HG03108 (cell line): ENCODE measurements at regions not wholly inside any gene's neighbourhood (a gene's known extent, or its start where the extent isn't known, plus 50 kb on each side); places are given as distances from the start of the nearest gene placed in this dataset.

Experiments
- ATAC-seq: cut with Tn5 transposase; IDR thresholded peaks from one replicate; pipeline ENCODE4 v1.9.1; 2021; ENCODE audit warnings: moderate library complexity; ENCODE audit not compliant: unreplicated experiment

DNA sequence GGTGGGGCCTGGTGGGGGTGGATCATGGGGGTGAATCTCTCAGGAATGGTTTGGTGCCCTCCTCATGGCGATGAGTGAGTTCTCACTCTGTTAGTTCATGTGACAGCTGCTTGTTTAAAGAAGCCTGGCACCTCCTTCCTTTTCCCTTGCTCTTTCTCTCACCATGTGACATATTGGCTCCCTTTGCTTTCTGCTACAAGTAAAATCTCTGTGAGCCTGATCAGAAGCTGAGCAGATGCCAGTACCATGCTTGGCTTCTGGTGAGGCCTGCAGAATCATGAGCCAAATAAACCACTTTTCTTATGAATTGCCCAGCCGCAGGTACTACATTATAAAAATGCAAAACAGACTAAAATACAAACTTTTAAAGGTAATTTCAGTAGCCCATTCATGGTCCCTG lies 73.4 kb upstream of the TEX51 start:
- no peak for ATAC-seq

DNA sequence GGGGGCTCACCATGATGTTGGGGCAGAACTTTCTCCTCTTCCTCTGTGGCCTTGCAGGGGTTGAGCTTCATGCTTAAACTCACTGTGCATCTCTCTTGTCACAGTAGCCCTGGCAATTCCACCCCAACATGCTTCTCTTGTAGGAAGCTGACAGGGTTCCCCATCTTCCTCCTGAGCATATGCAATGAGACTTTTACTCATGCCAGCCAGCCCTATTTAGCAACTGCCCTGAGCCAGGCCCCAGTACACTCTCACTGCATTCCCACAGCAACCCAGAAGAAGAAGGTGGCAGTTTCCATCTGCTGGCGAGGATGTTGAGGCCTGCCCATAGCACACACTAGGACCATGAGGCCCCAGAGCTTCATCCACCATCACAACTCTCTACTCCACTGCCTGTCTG lies 72.2 kb upstream of the TEX51 start:
- ATAC-seq: no peak

DNA sequence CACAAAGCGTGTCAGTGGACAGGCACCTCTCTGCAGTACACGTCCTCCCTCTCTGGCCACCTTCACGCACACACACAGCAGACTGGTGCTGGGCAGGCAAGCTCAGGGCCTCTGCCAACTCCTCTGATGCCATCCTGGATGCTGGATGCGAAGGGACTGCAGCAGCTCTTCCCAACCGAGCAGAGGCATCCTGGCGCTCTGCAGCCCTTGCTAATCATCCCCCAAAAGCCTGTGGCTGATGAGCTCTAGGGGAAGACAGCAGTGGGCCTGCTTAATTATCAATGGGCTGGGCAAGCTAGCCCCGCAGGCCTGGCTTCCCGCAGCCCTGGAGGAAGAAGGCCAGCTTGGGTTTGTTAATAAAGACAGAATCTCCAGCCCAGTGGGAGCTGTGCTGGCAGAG lies 71.3 kb upstream of the TEX51 start:
- ATAC-seq: no peak

DNA sequence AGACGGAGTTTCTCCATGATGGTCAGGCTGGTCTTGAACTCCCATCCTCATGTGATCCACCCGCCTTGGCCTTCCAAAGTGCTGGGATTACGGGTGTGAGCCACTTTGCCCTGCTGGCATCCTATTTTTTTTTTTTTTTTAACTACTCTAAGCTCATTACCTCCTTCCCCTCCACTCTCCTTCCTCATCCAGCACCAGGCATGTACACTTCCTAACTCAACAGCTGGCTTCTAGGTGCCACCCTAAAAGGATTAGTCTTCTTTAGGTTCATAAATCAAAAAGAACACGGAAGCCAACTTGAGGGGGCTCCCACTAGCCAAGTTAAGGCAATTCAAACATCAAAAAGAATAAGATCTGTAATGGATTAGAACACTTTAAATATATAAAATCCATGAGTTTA lies 70.6 kb upstream of the TEX51 start:
- ATAC-seq: no peak

DNA sequence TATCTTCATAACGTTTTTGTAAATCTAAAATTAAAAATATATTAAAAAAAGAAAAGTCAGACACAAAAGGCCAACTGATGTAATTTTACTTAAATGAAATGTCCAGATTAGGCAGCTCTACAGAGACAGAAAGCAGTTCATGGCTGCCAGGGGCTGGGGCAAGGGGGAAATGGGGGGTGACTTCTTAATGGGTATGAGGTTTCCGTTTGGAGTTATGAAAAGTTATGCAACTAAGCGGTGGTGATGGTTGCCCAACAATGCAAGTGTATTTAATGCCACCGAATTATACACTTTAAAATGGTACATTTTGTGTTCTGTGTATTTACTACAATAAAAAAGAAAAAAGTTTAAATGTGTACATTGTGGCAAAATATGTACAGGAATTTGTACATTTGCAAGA lies 70.2 kb upstream of the TEX51 start:
- ATAC-seq: no peak

DNA sequence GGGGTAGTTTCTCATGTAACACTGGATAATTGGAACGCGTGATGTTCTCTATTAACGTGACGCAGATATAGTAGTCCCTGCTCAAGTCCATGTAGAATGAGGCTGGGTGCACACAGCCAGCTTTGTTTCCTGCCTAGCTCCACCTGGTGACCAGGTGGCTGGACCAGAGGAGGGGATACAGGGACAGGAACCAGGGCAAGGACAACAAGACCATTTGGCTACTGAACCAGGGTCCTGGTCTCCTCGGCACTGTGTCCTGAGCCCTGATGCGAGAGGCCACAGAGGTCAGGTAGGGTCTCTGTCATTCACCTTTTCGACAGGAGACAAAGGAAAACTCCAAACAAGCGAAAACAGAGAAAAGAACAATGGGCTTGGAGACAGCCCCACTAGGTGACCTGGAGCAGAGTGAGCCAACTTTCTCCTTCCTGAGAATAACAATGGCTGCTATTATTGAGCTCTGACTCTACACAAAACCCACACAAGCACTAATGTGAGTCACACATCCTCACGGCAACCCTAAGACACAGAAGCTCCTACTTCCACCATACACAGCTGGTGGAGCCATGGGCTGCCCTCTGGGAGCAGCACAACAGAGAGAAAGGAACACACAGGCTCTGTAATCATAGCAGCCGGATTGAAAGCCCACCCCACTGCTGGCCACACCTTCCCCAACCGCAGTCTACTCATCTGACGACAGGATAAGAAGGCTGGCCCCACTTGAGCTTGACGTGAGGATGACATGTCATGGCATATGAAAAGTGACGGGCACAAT lies 67.3 kb upstream of the TEX51 start:
- ATAC-seq: no peak

DNA sequence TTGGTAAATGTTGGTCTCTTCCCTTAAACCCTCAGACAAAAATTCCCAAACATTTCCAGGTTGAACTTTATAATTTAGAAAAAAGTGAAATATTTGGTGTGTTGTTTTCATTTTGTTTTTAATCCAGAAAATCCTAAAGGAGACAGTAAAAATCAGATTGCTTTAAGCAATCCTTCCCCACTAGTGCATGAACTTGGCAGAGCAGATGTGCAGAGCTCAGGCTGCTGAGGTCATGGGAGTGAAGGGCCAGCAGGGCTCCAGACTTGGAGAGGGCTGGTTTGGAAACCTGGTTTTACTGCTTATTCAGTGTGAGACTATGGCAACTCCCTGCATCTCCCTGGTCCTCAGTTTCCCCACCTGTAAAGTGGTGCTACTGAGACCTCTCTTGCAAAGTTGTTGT lies 66.7 kb upstream of the TEX51 start:
- no peak for ATAC-seq

DNA sequence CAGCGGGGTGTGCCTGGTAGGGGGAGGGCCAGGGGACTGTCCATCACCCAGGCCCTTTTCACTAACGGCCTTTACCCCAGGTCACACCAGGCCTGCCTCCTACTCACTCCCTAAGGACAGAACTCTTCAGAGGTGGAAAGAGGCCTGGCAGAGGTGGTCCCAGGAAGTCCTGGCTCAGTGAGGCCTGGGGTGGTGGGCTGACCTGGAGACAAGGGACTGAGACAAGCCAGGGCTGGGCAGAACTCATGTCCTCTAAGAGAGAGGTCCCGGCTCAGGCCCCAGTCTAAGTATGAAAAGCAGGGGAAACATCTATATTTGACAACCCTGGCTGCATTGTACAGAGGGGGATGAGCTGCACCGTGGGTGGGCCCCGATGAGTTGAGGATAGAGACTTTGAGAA lies 65.9 kb upstream of the TEX51 start:
- ATAC-seq: no peak

DNA sequence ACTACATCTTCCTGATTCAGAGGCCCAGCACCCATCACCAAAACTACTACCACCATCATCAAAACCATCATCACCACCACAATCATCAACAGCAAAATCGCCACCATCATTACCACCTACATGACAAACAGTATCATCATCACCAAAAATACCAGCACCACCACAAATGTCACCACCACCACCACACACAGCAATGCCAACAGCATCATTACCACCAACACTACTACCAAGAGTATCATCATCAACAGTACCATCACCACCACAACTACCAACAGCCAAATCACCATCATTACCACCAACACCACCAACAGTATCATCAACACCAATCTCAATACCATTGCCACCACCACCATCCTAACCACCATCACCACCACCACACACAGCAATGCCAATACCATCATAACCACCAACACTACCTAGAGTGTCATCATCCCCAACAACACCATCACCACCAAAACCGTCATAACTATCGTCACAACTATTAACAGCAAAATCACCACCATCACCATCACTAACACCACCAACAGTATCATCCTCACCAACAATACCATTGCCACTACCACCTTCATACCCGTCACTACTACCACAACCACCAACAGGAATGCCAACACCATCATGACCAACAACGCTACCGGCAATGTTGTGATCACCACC lies 64.6 kb upstream of the TEX51 start:
- no peak for ATAC-seq

DNA sequence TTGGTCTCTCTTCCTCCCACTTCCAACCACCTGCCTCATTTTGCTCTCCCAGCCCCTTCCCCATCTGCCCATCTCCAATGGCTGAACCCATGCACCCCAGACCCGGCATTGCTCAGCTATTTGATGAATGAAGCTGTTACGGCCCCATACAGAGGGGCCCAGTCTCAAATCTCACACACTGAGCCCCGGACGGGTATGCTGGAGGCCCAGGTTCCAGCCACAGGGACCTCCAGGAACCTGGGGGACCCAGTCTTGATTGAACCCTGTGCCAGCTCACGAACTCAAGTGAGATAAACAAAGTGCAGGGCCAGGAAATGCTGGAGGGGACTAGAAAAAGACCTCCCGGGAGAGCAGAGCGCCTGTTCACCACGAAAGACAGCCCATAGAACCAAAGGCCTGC lies 63.4 kb upstream of the TEX51 start:
- no peak for ATAC-seq

DNA sequence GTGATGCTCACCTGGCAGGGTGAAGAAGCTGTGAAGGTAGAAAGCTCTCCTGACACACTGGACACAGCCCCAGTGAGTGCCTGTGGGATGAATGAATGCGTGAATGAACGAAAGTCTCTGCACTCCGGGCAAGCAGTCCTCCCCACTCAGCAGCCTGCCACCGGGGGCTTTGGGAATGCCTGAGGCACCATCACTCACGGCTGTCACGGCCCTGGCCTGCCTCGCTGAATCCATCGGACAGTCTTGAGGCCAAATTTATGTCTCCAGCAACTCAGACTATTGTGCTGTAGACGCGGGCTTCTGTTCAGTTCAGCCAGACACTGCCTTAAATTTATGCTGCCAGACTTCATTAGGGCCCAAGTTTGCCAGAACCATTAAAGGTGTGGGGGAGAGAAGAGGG lies 62.9 kb upstream of the TEX51 start:
- no peak for ATAC-seq

DNA sequence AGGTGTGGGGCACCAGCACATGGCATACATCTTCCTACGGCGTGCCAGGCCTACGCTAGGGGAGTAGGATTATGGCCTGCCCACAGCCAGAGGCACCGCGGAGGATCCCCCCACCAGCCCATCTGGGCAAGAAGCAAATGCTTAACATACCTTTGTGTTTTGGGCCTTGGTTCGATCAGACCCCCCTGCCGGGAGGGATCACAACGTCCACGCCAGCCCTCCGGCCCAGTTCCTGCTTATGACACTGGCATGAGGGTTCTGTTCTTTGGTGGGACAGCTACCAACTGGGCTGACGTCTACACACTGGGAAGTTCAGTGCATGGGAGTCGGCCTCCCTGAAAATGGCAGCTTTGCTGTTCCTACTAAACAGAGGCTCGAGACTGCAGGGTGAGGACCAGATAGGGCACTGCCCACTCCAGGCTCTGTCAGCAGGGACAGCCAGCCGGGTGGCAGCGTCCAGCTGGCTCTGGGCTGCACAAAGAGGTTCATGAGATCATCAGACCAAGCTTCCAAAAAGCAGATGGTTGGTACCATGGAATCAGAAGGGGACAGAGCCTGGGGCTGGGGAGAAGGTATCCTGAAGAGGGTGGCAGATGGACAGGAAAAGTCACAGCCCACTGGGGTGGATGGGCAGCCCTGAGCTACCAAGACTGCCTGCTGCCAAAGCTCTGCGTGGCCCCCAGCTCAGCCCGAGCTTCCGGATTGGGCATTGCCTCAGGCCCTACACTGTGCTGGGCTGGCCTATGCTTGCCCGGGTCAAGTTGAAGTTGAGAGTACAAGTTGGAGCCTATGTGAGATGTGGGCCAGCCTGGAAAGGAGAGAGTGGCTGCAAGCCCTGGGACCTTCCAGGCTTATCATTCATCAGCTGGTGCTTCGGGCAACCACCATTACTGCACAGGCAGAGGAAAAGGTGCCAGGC lies 61.7 kb upstream of the TEX51 start:
- no peak for ATAC-seq

DNA sequence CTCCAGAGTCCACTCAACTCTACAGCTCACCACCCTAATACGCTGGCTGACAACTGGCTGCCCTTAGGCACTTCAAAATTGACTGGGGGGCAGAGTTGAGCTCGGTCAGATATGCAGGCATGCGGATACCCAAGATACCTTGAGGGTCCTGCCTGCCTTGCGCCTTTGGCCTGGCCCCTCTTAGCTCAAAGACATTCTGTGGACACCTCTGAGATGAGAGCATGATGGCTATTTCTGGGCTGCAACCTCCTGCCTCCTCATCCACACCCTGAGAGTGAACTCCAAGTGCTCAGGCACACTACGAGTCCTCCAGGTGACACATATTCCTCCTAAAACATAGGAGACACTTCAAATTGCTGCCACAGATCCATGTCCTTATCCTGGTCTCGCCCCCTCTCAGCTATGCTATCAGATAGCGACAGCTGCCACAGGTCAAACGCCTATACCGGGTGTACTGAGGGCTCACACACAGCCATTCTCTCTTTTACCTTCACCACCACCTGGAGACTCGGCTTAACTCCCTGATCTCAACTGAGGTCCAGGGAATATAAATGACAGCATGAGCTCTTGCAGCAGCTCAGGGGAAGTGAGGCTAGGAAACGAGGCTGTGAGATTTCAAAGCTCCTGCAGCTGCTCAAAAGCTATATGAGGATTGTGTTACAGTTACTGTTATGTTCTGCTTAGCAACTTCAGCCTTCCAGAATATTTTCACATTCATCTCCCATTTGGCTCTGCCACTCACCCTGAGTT lies 60.5 kb upstream of the TEX51 start:
- ATAC-seq: no peak

DNA sequence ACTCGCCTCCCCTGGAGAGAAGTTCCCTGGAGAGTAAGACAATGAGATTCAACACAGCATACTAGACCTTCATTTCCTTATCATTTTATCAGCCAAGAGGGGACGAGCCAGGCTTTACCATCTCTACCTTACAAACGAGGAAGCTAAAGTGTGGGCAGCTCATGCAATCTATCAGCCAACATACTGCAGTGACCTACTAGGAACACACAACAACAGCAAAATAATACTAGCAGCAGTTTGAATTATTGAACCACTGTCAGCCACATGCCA lies 60.0 kb upstream of the TEX51 start:
- no peak for ATAC-seq

DNA sequence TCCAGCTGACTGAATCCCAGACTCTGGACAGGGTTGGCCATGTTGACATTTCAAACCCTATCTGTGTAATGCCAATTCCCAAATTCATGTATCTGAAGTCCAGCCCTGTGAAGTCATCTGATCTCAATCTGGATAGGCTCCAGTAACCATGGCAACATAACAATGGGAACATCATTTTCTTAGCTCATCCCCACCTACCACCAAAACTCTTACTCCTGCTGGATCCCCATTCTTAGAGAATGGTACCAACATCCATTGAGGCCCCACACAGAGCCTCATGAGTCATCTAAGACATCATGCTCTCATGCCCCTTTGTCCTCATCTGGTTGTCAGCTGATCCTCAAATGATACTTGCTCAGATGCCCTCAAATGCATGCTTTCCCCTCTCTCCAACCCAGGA lies 58.9 kb upstream of the TEX51 start:
- ATAC-seq: no peak

DNA sequence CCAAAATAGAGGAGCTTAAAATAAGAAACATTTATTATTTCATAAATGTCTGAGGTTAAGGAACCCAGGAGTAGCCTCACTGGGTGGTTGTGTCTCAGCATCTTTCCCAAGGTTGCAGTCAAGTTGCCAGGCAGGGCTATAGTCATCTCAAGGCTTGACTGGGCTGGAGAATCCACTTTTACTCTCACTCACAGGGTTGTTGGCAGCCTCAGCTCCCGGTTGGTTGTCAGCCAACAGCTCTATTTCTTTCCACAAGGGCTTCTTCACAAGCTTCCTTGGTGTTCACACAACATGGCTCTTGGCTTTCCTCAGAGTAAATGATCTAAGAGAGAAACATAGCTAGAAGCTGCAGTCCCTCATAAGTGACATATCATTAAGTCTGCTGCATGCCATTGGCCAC lies 55.6 kb upstream of the TEX51 start:
- no peak for ATAC-seq

DNA sequence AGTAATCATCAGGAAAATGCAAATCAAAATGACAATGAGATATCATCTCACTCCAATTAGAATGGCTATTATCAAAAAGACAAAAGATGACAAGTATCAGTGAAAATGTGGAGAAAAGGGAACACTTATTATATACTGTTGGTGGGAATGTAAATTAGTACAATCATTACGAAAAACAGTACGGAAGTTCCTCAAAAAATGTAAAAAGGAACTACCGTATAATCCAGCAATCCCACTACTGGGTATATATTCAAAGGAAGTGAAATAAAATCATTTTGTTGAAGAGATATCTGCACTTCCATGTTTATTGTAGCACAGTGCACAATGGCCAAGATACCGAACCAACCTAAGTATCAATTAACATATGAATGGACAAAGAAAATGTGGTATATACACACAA lies 52.4 kb upstream of the TEX51 start:
- ATAC-seq: no peak
